Fibroblast of upper back skin (primary cell): ENCODE measurements at regions not wholly inside any gene's neighbourhood (a gene's known extent, or its start where the extent isn't known, plus 50 kb on each side); places are given as distances from the start of the nearest gene placed in this dataset.

Experiments used
- DNase-seq: peaks from one replicate; pipeline ENCODE4 v3.0.0-alpha.2; 2013

DNA sequence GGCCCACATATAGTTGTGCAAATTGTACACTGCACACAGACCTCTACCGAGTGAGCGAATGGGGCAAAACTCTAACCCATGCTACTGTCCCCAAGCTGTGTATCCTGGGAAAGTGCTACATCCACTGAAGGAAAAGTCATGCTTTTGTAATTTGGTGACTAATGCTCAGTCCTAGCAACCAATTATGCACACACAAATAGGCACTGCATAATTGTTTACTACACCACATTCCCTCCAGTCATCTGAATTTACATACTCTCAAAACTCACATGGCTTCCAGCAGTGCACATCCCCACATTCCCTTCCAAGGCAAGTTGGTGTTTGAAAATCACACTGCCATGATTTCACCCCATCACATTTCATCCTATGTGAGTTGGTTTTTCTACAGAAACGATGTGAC lies 125.9 kb upstream of the OSMR start:
- peak; percentile 53 for DNase-seq

DNA sequence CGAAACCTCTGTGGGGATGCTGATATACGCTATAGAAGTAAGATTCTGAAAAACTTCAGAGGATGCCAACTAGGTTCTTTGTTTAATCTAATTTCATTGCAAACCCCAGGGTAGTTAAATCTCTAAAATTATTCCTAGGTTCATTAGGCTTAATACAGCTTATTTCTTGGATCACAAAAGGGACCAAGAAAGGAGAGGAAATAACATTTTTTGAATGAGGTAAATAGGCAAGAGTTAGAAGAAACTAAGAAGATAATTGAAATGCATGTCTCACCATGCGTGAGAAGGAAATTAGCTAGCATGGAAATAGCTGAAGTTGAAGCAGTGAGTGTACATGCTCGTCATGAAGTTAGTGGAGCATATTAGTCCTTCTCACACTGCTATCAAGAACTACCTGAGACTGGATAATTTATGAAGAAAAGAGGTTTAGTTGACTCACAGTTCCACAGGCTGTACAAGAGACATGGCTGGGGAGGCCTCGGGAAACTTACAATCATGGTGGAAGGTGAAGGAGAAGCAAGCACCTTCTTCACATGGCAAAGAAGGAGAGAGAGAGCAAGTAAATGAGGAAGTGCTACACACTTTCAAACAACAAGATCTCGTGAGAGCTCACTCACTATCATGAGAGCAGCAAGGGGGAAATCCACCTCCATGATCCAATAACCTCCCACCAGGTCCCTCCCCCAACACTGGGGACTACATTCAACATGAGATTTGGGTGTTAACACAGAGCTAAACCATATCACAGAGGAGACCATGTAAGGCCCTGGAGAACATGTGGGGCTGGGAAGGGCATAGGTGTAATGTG lies 125.1 kb upstream of the OSMR start:
- no peak for DNase-seq

DNA sequence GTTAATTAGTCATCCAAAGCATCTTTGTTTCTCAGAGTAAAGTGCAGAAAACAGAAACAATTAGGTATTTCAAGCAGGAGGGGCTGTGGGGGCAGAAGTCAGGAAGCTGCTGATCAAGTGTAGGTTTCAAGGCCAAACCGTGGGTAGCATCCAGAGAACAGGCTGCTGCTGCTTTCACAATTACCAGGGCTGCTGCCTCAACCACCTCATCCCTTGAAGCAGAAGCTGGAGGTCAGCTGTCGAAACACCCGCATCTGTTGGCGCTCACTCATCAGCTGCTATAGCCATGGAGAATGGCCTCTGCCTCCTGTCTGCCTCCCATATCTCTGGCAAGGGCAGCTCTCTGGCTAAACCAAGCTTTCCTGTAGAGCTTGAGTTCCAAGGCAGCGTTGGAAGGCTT lies 122.9 kb upstream of the OSMR start:
- no peak for DNase-seq

DNA sequence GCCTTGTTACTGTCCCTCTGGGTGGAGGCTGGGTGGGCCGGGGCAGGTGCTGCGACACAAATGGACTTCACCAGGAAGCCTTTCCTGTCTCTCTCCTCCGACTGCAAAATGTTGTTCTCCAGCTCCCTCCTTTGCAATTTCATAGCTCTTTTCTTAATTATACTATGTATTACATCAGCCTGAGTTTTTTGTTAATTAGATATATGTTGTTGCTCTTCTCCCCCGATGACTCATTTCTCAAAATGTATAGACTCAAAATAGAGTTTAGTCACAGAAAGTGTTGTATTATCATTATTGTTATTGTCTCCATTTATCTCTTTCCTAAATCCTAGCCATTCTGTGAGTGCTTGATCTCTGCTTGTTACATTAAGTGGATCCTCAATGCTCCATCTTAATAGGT lies 122.4 kb upstream of the OSMR start:
- DNase-seq = no peak

DNA sequence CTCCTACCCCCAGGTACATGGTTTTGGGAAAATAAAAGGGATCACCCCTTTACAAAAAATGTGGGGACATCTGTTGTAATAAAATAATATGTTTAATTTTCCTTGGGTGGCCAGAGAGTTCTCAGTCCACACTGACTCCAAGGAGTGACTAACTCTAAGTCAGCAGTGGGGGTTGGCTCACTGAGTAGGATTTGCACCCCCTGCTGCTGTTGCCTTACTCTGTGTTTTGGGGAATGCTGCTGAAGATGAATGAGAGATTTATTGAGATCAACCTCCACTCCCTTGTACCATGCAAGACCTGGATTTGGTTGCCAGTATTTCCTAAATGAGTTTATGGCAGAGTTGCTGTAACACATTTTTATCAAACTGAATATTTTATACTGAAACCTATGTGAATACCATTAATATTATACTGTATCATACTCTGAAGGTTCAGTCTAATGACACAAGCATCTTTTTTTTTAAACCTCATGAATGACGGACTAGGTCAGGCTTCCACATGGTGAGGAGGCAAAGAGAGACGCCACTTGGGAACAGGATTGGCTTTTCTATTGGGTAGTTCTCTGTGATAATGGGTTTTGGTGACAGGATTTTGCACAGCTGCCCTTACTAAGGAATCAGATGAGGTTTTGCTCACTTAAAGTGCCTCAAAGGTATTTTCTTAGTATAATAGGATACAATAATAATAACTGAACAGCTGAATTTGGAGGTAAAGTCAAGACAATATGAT lies 121.3 kb upstream of the OSMR start:
- DNase-seq = peak; percentile 78

DNA sequence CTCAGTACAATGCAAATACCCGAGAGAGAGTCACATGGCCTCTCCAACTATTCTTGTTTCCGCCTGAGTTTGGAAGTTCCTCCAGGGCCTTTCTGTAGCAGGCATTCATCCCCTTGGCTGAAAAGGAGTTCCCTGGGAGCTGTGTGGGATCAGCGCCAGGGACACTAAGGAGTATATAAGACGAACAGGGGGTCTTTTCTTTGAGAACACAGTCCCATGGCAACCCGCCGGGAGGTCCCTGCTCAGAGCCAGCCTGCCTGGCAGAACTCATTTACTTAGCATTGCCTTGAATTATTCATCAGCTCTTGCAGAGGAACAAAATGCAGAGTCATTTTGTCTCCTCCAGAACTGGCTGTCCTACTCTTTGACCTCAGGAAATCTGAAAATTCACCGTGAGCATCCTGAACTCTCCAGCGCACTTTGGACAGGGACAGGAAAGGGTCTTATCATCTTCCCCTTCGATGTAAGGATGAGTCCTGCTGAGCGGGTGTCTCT lies 120.4 kb upstream of the OSMR start:
- no peak for DNase-seq

DNA sequence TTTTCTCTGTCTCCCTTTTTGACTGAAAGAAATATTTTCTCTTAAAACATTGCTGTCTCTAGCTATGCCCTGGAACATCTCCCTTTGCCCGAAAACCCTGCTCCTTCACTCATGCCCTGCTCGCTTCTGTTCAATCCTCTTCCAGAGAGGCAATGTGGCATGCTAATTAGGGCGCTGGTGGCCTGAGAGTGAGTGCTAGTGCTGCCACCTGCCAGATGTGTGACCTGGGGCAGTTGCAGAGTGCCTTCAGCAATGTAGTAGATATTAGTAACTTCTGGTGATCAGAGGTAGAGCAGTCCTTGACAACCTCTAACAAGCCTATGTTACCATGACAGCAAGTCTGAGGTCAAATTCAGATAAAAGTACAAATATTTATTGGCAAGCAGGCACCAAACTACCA lies 119.5 kb upstream of the OSMR start:
- no peak for DNase-seq

DNA sequence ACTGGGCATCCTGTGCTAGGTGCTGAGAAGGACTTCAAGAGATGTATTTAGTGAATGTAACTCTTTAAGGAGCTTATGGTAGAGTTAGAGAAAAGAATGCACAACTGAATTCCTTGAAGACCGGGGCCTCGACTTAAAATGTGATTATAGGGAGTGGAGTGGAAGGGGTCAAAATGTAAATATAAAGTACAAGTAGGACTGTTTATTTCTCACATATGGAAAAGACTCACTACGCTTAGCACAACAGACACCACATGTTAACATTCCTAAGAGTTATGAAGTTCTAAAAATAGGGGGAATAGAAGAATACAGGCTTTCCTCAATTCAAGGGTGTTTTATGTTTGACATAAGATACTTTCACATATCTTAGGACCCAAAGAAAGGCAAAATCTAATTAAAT lies 117.8 kb upstream of the OSMR start:
- peak; percentile 19 for DNase-seq

DNA sequence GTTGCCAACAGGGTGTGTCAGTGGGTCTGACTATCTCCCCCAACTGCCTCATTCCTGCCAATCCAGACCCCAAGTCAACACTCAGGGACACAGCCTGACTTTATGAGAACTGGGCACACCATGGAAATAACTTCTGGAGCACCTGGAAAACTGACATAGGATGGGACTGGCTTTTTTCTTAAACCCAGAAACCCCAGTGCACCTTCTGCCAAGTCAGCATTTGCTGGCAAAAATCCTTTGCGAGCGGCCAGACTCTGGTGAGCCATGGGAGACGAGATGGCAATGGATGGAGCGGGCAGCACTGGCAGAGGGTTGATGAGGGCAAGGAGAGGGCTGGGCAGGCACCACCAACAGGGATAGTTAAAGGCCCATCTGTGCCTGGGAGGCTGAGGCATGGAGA lies 114.4 kb upstream of the OSMR start:
- DNase-seq = no peak

DNA sequence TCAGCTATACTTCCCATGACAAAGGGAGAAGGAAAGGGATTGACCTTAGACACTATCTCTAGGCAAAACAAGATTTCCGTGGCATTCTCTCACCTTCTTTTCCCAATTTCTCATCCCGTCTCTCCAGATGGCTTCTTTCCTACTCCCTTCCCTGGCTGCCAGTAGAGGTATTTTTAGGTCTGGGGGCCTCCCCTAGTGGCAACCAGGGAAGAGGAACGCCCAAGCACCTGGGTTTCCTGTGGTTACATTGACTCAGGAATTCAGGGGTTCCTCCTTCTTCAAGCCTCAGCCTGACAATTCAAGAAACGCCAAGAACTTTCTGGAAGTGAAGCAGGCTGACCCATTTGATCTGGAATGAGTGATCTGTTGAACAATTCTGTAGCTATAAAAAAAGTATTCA lies 111.5 kb upstream of the OSMR start:
- DNase-seq = no peak

DNA sequence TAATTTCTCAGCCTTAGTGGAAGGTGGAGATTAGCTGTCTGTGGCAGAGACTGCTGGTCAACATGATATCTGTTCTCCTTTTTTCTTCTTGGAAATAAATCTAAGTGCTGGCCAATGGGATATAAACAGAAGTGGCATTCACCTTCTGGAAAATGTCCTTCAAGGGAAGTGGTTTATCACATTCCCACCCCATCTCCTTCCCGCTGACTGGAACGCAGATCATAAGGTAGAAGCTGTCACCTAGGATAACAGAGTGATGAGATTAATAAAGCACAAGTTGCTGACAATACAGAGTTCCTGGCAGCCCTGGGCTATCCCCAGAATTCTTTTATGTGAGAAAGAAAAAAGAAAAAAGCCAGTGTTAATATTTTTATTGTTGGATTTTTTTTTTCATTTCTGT lies 109.7 kb upstream of the OSMR start:
- no peak for DNase-seq

DNA sequence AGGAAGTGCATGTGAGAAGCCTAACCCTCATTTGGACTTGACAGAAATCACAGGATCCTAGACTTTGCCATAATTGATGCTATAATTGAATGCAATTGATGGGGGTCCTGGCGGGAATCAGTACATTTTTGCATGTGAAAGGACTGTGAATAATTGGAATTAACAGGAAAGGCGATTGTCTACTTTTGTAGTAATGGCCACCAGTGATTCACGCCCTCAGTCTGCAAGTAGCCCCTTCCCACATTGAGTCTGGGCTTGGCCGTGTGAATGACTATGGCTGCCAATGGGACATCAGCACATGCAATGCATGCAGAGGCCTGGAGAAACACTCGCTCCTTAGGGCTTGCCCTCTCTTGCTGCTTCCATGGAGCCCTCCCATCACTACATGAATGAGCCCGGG lies 107.8 kb upstream of the OSMR start:
- no peak for DNase-seq

DNA sequence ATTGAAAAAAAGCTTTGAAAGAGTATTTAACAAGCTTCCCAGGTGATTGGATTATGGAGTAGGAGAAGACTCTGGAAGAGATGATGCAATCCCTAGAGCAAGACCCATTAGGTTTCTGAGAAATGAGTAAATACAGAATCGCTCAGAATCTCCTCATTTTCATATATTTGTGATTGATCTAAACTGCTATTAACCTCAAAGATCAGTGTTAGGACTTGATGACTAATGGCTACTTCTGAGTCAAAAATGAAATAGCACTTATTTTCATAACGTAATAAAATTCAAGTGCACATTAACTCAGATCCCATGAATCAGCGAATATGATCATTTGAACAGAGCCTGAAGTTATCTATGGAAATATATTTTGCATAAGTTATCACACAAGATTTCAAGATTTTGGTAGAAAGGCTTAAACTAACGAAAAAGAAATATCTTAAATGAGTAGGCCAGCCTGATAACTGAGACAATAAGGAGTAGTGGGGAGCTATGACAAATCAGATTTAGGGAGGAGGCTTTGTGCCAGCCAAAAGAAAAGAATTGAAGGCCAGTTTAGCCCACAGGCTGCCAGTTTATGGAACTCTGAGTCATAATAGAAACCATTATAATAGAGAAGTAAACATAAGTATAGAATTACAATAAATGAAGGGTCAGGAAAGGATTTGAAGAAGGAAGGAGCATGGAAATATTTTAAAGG lies 106.7 kb upstream of the OSMR start:
- DNase-seq = peak; percentile 18

DNA sequence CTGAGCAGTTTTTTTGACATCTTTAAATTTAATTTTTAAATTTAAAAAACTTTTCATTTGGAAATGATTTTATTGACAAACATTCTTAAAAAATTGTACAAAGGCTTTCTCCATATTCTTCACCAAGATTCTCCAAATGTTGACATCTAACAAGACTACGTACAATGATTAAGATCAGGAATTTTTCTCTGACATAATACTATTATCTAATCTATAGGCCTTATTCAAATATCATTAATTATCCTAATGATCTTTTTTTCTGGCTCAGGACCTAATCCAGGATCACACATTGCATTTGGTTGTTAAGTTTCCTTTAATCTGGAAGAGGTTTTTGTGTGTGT lies 106.1 kb upstream of the OSMR start:
- no peak for DNase-seq

DNA sequence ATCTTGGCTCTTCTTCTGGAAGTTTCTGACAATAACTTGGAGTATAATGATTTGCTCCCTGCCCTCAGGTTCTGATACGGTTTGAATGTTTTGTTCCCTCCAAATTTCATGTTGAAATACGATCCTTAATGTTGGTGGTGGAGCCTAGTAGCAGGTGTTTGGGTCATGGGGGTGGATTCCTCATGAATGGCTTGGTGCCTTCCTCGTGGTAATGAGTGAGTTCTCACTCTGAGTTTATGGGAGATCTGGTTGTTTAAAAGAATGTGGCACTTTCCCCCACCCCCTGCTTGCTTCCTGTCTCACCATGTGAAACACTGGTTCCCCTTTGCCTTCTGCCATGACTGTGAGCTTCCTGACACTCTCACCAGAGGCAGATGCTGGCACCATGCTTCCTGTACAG lies 103.0 kb upstream of the OSMR start:
- no peak for DNase-seq

DNA sequence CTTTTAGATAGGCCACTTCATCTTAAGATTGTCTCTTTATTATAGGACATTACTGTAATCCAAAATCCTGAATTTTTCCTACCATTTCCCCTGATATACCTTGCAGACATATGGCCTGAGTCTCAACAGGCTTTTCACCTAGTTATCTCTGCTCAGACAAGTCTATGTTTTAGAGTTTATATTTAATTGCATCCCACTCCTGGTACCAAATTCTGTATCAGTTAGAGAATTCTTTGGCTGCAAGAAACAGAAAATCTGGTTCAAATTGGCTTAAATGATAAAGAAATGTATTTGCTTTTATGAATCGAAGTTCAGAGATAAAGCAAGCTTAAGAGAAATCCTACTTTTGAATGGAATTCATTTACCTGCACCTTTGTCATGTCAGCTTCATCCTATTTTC lies 102.2 kb upstream of the OSMR start:
- no peak for DNase-seq

DNA sequence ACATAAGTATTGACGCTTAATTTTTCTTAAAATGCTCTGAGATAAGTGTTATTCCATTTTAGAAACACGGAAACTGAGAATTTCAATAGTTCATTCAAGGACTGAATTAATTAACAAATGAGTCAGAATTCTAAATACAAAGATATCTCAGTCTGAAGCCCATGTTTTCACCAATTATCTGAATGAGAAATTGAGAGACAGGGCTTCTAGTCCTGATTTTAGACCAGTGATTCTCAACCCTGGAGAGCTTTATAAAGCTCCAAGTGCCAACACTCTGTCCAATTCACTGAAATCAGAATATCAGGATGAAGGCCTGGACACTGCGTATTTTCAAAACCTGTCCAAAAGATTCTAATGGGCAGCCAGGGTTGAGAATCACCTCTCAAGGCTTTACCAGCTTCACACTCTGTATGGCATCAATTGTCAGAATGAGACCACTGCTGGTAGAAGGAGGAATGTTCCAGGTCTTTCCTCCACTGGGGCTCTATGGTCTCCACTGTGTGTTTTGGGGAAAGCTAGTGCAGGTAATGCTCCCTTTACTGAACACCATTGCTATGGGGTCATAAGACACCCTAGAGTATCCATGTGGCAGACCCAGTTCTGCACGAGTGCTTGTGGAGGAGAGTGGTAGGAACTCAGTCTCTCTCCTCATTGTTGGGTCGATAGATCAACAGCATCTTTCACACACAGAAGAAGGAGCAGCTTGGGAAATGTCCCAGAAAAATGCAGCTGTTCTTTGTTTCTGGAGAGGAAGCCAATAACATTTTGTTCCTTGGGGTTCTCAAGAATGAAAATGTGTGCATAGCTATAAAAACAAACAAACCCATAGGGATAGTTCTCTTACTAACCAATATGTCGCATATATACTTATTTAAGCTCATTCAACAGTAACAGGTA lies 99.7 kb upstream of the OSMR start:
- no peak for DNase-seq

DNA sequence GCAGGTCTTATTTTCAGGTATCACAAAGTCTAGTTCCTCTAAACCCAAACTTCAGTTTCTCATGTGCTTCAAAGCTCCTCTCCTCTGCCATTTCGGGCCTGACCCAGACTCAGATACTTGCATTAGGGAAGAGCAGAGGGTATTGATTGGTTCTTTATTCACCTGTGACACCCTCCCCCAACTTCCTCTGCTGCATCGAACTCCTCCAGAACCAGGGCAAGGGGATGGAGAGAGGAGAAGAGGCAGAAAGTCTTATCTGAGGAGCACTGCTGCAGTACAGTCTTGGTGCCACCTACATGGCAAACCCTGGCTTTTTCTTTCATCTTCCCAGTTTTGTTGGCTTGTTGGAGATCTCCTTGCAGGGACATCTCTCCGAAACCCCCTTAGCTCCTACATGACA lies 96.0 kb upstream of the OSMR start:
- DNase-seq = no peak

DNA sequence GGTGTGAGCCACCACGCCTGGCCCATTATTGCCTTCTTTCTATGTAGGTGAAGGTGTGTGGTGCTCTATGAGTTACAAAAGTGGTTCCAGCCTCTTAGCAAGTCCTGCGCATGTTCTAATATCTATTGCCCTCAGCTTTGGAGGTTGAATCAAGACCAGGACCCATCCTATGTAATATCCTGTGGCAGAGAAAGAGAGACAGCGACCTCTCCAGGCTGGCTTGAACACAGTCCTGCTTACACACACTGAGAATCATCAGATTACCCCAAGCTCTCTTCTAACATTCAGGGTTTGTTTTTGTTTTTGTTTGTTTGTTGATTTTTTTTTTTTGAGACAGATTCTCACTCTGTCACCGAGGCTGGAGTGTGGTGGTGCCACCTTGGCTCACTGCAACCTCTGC lies 94.7 kb upstream of the OSMR start:
- DNase-seq = no peak

DNA sequence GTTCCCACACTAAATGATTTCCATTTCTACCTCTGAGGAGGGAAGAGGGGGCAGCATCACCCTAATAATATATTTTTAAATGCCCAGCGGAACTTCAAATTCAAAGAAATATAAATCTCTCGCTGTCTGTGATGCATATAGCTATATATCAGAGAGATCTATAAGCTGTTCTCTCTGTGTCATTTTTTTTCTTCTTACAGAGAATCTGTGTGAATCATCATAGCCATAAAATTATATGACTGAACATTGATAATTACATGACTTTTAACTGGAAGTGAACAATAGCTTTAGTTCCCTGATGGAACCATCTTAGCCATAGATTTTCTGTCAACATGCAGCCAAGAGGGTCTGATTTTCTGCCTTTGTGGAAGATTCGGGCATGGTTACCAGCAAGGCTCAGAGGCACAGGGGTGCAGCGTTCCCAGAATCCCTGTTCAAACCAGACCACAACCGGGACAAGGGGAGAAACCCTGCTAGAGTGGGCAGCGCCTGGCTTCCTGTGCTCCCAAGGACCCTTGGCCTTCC lies 93.7 kb upstream of the OSMR start:
- DNase-seq = no peak

DNA sequence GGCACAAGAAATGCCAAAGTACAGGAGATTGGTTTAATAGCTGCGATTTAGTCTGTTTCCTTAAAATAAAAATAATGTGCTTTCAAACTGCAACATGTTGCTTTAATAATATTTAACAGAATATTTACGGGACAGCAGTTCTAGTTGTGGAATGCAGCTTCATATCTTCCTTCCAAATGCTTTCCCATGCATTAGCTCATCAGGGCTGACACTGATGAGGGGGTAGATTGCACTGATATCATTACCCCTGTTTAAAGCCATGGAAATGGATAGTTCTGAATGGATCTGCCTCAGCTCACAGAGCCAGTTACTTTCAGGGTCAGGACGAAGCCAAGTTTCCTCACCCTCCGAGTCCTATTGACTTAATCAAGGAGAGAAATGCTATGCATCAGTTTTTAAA lies 93.2 kb upstream of the OSMR start:
- no peak for DNase-seq

DNA sequence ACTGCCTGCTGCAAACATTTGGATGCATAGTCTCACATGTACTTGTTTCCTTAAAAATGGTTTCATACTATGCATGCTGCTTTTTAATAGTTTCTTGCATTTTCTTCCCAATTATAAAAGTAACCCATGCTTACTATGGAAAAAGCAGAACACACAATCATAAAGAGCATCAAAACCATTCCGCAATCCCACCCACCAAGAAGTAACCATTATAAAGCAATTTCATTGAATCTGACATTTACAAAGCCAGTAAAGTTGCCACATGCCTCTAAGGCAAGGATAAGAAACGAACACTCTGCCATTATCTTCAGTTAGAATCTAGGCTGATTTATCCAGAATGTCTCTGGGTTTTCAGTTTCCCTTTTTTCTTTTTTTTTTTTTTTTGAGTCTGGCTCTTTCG lies 92.7 kb upstream of the OSMR start:
- no peak for DNase-seq

DNA sequence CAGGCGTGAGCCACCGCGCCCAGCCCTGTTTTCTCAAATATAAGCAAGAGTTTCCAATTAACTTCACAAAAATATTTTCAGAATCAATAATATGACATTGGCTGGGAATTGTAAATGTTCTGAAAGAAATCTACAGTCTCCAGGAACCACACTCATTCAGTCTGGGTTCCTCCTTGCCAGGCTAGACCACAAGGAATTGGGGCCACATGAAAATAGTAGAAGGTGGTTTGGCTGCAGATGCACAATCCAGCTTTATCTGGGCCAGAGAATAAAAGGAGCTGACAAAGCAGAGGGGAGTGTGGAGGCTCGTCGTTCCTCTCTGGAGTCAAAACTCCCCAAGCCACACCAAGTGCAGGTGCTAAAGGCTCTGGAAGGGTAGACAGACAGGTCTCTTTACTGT lies 92.0 kb upstream of the OSMR start:
- no peak for DNase-seq
